SU-DHL-6 (cell line): ENCODE measurements at regions not wholly inside any gene's neighbourhood (a gene's known extent, or its start where the extent isn't known, plus 50 kb on each side); places are given as distances from the start of the nearest gene placed in this dataset.

Source experiments
- EZH2phosphoT487 ChIP-seq: fragments of 200-600 bp; sonication (generic), shearing (Covaris generic); conservative IDR thresholded peaks from 2 replicates; pipeline ENCODE4 v1.6.1; 2018; ENCODE audit warnings: mild to moderate bottlenecking, antibody characterized with exemption, low read length, moderate library complexity, mixed read lengths
- TF ChIP-seq, protein P1 (sequence below): fragments of 200-600 bp; sonication (generic); IDR thresholded peaks from one replicate; pipeline ENCODE4 v1.5.1; 2017; ENCODE audit warnings: antibody characterized with exemption, mild to moderate bottlenecking, low read length, moderate library complexity; ENCODE audit not compliant: insufficient read depth, poor library complexity, severe bottlenecking

DNA sequence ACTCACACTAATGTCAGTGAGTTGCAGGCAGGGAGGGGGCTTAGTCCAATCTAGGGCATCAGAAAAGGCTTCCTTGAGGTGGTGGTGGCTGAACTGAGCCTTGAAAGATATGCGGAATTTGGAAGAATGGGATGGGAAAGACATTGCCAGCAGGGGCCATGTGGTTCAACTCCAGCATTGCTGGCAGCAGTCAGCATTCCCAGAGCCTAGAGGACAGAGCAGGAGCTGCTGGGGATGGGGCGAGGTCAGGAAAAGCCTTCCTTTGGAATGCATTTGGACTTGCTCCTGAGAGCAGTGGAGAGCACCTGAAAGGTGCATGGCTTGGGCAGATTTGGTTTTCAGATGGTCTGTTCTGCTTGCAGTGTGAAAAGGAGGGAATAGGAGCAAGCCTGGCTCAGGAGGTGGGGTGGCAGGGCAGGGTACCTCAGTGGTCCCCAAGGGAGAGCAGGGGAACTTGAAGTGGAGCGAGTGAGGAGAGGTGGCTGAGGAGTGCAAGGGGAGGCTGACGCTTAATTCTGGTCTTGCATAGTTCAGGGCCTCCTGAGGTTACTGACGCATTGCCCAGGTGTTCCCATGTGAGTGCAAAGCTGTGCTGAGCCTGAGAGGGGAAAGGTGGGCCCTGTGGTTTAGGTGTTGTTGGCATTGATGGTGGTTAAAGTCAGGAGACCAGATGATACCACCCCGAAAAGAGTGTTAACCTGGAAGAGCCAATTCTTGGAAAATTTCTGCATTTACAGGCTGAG, 112.1 kb upstream of the MGAT5 start:
- TF ChIP-seq, protein P1, sequence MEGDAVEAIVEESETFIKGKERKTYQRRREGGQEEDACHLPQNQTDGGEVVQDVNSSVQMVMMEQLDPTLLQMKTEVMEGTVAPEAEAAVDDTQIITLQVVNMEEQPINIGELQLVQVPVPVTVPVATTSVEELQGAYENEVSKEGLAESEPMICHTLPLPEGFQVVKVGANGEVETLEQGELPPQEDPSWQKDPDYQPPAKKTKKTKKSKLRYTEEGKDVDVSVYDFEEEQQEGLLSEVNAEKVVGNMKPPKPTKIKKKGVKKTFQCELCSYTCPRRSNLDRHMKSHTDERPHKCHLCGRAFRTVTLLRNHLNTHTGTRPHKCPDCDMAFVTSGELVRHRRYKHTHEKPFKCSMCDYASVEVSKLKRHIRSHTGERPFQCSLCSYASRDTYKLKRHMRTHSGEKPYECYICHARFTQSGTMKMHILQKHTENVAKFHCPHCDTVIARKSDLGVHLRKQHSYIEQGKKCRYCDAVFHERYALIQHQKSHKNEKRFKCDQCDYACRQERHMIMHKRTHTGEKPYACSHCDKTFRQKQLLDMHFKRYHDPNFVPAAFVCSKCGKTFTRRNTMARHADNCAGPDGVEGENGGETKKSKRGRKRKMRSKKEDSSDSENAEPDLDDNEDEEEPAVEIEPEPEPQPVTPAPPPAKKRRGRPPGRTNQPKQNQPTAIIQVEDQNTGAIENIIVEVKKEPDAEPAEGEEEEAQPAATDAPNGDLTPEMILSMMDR, result no peak
- TF ChIP-seq EZH2phosphoT487, result no peak
